ENCODE measurements at regions not wholly inside any gene's neighbourhood (a gene's known extent, or its start where the extent isn't known, plus 50 kb on each side); places are given as distances from the start of the nearest gene placed in this dataset.
"Not testable (repeated sequence)": the region's sequence is repeated elsewhere in the genome, so short reads cannot be mapped to it uniquely, and the experiment has no call there.

DNA sequence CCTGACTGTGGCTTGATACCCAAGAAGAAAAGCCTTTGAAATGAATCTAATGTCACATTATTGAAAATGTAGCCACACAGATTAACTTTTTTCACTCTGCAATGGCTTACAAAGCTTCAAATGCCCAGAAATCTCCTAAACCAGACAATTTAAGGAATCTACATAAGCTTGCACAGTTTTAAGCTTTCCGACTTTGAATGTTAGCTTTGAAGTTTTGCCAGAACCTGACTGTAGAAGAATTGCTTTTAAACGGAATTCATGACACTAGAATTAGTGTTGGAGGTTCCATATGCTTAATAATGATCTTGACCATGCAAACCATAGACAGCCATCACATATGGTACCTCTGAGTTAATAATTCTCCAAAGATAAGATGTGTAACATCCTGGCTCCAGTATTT, 798.5 kb upstream of the EPHA7 start:
- no peak for DNase-seq (ENCODE audit: low read depth)

DNA sequence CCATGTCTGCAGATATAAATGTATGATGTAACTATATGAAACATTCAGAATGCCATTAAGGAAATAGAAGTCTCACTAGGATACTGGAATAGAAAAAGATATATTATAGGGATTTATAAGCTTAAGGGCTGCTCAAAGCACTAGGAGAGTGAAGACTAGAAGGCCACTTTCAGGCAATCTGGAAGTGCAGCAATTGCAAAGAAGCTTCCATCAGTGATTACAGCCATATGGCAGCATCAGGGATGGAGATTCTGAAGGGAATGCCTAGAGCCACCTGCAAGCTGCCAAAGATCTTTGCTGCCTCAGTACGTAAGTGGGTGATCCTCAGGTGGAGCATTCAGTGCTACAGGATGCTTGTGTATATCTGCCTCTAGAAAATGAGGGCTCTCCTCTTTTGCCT, 796.2 kb upstream of the EPHA7 start:
- no peak for DNase-seq (ENCODE audit: low read depth)

DNA sequence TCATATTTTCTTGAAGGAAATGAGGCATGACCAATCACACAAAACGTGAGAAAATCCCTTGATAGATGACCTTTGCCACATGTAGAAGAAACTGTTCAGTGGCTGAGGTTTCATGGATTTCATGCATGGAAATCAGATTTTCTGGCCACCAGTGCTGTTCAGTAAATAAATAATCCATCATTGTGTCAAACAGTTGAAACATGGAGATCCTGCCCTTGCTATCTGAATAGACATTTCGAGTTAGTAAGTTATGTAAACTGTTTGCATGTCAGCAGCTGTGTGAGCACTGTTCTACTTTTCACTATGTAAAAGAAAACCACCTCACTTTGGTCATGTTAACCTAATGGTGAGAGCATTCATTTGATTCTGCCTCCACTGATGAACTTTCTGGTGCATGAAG, 793.9 kb upstream of the EPHA7 start:
- no peak for DNase-seq (ENCODE audit: low read depth)

DNA sequence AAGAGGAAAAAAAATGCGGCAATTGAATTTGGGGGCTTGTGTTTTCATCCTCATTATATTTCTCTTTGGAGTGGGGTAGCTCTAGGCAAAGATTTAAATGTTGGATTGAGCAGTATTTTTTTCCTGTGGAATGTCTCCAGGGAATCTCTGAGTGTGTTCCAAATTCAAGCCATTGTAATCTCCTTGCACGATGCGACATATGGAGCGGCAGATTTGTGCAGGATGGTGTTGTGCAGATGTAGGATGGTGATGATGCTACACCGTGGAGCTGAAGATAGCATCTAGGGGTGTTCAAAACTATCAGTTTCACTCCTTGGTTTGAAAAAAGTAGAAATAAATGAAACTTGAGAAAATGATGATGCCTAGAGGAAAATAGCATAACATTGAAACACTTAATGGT, 777.5 kb upstream of the EPHA7 start:
- DNase-seq (ENCODE audit: low read depth): no peak

DNA sequence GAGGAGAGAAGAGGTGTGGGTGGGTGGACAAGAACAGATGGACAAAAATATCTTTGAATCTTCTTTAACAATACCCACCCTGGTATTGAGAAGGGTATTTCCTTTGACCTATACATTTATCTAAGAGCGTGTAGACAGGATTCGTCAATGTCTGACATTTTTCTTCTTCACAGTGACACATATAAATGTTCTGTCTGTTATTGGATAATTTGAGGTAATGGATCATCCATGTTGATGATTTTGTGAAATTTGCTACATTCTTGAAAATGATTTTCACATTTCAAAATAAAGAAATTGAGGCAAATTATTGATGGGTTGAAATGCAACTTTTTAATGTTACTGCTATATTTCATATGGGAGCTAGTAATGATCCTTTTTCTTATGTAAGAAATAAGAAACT, 770.7 kb upstream of the EPHA7 start:
- DNase-seq (ENCODE audit: low read depth): no peak

DNA sequence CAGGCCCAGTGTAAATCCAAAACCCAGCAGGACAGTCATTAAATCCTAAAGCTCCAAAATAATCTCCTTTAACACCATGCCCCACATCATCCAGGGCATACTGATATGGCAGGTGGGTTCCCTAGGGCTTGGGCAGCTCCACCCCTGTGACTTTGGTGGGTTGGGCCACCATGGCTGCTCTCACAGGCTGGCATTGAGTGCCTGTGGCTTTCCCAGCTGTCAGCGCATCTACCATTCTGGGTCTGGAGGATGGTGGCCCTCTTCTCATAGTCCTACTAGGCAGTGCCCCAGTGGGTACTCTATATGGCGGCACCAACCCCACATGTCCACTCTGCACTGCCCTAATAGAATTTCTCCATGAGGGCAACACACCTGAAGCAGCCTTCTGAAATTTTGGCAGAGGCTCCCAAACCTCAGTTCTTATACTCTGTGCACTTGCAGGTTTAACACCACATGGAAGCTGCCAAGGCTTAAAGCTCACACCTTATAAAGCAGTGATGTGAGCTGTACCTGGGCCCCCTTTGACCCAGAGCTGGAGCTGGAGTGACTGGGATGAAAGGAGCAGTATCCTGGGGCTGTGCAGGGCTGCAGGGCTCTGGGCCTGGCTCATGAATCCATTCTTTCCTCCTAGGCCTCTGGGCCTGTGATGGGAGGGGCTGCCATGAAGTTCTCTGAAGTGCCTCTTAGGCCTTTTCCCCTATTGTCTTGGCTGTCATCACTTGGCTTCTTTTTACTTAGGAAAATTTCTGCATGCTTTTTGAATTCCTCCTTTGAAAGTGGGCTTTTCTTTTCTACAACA, 765.5 kb upstream of the EPHA7 start:
- DNase-seq (ENCODE audit: low read depth): no peak

DNA sequence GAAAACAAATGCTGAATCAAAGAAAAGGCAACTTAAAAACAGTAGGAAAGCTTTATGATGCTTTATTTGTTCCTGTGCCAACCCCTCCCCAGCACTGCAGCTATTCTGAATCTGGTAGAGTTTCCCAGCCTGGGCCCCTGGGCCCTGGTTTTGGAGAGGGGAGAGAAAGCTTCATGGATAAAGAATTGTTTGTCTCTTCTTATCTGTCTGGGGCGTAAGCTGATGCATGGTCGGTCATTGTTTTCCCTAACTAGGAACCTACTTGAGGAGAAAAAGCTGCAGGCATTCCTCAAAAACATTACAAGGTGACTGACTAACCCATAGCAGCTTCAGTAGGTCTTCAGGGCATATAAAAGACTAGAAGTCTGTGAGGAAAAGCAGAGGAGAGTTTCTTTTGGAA, 758.1 kb upstream of the EPHA7 start:
- no peak for DNase-seq (ENCODE audit: low read depth)

DNA sequence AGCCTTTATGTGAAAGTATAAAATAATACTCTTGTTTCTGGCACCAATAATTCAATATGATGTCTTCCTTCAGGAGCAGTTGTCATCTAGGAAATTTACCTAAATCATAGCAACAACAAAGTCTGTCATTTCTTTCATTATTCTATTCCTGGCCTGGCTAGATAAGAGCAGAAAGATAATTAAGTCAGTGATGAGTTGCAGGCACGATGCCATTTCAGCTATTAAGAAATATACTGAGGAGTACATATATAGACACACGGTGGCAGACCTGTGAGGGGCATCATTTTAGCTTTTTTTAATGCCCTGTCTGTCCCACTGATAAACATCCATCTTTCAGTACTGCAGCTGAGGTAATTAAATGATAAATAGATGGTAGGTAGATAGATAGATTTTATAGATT, 756.1 kb upstream of the EPHA7 start:
- no peak for DNase-seq (ENCODE audit: low read depth)

DNA sequence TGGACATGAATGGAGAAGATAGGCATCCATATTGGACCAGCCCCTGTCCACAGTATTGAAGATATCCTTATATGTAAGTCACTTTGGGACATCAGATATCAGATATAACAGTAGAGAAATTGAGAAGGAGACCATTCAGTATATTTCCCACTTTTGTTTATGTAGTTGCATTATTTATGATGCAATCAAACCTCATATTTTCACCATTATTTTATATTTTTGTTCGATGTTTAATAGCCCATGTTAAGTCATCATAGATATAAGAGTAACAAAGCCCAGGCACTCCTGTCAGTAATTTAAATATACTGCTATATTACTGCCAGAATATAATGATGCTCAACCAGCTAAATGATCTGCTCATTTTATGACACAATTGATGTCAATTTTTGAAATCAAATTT, 744.5 kb upstream of the EPHA7 start:
- DNase-seq (ENCODE audit: low read depth): no peak

DNA sequence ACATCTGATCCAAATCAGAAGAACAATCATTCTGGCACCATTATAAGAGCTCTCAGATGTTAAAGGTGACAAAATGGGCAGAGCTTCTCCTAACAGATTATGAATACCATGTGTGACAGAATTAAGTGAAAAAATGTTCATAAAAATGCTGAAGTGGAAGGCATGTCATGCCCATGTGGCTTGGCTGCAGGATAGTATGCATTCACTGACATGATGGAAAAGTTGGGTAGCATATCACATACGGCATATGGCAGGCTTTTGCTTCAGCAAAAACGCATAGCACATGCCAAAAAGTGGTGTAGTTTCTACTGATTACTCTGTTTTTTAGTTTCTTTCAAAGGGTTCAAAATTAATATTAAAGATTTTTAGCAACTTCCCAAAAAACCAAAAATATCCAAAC, 731.5 kb upstream of the EPHA7 start:
- no peak for DNase-seq (ENCODE audit: low read depth)

DNA sequence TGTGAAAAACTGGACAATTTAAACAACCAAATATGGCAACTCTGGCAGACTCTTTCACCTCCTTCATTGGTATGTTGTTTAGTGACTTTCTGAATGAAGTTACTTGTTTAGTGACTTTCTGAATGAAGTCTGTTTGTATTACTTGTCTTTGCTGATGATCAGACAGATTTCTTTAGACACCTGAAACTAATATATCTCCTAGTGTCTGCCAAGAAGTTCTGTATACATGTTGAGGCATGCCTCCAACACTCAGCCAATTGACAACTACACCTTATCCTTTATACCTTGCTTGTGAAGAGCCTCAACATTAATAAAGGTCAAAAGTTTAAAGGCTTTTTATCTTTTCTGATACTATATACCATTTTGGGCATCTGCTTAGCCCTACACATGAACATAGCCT, 725.4 kb upstream of the EPHA7 start:
- no peak for DNase-seq (ENCODE audit: low read depth)

DNA sequence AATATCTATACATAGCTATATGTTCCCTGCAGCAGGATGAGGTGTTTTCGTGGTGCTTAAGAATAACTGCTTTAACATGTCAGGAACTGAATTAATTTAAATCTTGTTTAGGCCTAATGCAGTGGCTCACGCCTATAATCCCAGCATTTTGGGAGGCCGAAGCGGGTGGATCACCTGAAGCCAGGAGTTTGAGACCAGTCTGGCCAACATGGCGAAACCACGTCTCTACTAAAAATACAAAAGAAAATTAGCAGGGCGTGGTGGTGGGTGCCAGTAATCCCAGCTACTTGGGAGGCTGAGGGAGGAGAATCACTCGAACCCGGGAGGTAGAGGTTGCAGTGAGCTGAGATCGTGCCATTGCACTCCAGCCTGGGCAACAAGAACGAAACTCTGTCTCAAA, 717.8 kb upstream of the EPHA7 start:
- DNase-seq (ENCODE audit: low read depth): not testable (repeated sequence)

DNA sequence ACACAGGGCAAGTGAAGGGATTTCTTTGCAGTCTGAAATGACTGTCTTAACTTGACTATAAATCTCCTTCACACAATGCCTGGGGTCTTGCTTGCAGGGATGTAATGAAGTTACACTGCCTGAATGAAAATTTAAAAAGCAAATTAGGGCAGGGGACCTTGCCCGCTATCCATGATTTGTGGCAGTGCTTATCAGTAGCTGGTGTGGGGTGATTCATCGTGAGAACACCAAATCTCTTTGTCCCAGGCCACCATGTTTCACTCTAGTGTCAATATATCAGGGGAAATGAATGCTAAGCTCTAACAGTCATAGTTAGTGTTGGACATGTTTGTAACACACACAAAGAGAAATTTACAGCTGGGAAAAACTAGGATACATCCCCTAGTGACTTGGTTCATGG, 713.7 kb upstream of the EPHA7 start:
- no peak for DNase-seq (ENCODE audit: low read depth)

DNA sequence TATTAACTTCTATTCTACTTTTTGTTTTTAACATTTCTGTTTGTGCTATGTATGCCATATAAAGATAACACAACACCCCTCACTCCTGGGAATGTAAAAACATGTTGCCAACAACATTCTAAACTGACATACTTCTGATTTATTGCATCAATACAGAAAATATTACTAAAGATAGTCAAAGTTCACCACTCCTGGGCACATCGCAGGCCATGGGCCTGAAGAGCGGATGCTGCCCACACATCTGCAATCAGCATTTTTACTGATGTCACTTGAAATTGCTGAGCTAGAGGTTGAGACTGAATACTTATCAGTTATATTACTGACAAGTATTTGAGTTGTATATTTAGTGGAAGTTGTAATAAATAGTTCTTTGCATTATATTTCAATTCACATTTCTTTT, 711.9 kb upstream of the EPHA7 start:
- no peak for DNase-seq (ENCODE audit: low read depth)

DNA sequence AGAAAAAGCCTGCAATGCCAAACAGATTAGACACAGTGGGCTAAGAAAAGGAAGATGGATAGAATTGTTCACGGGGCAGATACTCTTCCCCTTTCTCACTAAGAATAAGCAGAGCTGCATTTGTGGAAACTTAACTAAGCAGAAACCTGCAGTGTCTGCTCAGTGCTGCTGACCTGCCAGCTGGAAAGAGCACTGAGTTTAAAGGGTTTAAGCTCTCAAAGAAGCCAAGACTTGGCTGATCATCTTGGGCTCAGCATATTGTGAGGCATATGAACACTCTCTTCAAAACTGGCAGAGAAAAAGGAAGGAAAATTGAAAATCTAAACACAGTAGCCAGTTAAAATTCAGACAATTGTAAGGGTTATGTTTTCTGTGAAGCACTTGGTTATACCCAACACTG, 711.1 kb upstream of the EPHA7 start:
- no peak for DNase-seq (ENCODE audit: low read depth)

DNA sequence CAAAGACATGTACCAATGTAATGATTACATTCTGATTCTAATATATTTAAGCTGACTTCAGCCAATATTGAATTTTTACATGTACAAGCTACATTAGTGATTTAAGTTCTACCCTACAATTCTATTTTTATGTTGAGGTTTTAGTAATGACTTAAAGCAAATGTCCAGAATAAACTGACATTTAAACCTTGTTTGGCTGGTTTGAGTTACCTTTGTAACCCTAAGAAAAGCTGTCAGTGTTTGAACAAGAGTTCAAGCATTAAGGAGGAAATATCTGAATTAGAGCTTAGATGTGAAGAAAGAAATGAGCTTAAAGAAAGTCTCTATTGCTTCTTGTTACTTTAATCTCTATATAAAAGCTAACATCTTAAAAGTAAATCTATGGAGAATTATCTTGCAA, 710.6 kb upstream of the EPHA7 start:
- no peak for DNase-seq (ENCODE audit: low read depth)

DNA sequence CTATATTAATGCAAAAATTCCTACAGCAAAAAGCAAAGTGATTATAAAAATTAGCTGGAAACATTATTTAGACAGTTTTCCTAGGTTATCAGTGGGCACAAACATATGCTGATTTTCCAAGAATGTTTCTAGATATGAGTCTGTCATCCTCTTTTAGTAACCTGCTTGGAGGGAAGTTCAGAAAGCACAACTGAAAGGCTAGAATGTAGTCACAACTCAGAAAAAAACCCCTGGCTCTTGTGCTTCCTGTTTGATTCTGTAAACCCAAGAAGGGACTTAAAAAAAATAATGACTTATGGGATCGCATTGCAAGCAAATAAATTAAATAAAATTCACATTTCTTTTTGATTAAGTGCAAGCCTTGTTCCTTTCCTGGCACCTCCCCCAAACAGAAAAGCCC, 708.4 kb upstream of the EPHA7 start:
- DNase-seq (ENCODE audit: low read depth): no peak

DNA sequence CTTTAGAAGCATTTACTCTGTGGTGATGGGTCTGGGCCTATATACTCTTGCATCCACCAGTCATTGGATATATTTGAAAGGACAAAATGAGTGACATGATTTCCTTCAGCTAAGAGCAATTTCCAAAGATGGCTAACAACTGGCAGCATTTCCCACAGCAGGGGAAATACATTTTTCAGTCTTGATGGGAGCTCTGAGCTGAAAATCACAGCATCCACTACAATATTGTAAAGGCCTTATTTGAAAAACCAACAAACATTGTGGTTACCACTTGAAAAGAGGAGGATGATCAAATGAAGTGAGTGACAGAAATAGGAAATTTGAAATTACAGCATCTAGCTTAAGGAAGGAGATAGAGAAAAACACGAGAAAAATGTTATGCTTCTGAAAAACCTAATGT, 705.0 kb upstream of the EPHA7 start:
- DNase-seq (ENCODE audit: low read depth): no peak

DNA sequence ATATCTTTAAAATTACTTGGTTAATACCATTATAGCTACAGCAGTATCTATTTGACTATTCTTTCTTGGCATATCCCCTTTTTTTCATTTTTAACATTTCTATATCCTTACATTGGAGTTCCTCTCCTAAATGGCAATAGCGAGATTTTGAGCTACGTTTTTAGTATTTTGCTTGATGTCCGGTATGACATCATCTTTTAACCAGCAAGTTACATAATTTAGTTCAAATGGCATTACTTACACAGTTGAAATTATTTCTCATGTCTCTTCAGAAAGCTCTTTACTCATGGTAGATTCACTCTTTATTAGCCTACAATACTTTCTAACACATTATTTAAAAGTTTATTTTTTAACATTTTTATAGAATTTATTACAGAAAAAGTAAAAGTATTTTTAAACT, 701.7 kb upstream of the EPHA7 start:
- DNase-seq (ENCODE audit: low read depth): no peak

DNA sequence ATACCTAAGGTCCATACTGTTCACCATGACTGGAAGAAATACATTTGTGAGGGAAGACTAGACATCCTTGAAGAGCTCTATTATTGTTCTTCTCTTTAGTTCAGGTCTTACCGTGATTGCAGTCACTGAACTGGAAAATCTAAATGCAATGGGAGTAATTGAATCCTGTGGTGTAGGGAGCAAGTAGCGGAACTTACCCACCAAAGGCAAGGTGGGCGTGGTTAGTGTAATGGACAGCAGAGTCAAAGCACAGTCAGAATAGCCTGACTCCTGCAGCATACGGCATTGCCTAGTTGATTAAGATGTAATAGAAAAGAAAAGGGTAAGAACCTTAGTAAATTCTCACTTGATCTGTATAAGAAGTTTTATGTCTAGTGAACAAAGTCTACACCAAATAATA, 679.7 kb upstream of the EPHA7 start:
- DNase-seq (ENCODE audit: low read depth): no peak

DNA sequence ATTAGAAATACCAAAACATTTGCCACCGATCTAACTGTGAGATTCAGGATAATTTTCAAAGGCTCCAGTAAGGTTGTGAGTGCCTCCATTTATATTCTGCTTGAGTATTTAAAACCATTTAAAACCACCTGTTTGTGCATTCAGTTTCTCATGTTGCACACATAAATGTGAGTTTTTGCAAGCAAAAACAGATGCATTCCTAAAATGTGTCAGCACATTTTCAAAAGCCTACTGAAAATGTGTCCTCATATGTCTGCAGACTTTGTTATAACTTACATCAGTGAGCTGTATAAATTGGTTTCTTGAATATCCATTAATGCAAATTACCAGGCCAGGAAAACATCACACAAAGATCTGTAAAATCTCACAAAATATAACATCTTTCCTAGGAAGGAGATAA, 676.6 kb upstream of the EPHA7 start:
- no peak for DNase-seq (ENCODE audit: low read depth)

DNA sequence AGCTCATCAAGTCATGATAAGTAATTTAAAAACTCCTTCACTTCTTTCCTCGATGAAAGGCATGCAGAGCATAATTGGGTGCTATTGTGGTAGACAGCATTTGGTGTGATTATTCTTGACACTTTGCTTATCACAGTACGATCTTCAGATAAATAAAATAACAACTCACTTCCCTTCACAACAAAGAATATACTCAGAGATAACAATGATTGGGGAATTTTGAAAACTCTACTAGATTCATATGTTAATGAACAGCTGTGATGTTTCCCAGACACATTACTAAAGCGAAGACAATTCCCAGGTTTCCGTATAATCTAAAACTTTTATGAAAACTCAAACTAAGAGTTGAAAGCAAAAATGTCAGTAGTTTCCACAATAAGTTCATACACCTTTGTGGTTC, 670.6 kb upstream of the EPHA7 start:
- DNase-seq (ENCODE audit: low read depth): no peak

DNA sequence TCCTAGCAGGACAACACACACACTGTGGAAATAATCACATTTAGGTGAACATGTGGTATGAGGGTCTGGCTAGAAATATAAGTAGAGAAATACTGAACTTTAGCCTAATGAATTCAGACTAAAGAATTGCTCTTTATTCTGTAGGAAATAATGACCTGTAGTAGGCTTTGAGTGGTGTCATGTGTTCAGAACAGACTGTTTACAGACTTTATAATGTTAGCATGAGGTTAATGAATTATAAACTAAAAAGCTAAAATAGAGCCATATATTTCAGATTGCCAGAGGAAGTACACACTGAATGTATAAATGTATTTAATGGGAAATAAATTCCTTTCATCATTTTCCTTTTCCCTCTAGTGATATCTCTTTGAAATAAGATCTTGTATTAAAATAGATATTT, 669.5 kb upstream of the EPHA7 start:
- no peak for DNase-seq (ENCODE audit: low read depth)

DNA sequence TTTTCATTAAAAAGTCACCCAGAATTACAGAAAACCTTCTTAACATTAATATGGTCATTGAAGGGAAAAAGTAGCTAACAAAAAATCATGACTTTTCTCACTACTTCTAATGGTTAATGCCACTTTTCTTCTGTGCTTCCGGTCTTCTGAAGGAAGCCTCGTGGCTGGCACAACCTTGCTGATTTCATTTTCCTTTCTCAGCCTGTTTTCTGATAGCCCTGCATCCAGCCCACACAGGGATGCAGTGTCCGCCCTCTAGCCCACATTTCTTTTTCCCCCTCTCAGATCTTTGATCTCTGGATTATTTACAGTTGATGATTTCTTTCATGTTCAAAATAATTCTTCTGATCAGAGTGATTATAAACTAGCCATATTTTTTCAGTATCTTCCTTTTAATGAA, 655.4 kb upstream of the EPHA7 start:
- DNase-seq (ENCODE audit: low read depth): no peak

DNA sequence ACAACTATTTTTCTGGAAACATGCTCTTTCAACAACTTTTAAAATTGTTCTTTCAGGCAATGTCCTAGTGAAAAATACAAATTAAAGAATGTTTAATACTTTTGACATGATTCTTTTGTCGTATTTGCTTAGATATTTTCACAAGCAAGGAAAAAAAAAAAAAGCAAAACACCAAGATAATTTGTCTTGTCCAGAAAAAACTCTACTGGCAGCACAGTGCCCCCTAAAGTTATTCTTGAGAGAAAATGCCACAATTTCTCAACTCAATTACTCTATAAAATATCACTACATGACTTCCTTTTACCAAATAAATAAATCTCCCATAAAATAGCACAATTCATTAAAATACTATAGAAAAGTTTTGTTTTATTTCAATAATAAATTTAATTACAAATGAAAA, 652.5 kb upstream of the EPHA7 start:
- no peak for DNase-seq (ENCODE audit: low read depth)

Measured in non-pigmented ciliary epithelial cell (primary cell).